Hypothalamus (tissue), 51 donors: ENCODE measurements at regions not wholly inside any gene's neighbourhood (a gene's known extent, or its start where the extent isn't known, plus 50 kb on each side); places are given as distances from the start of the nearest gene placed in this dataset.
A peak's percentile ranks its signal among the peaks of the same experiment; 100 is the strongest.

Experiments used
- DNase-seq, 51 donors: peaks; one replicate each; lab custom pipeline; 2025; lab: John Stamatoyannopoulos, UW

GRCh38 chrX:36913551-36913950 lies 94.6 kb upstream of the FAM47C start:
- no peak for DNase-seq

GRCh38 chrX:36916941-36917340 lies 91.2 kb upstream of the FAM47C start:
- no peak for DNase-seq

GRCh38 chrX:36927712-36928111 lies 80.5 kb upstream of the FAM47C start:
- DNase-seq, result no peak

- DNase-seq, result no peak
Measured at GRCh38 chrX:36930491-36930890, 77.7 kb upstream of the FAM47C start.

- DNase-seq, result no peak
Measured at GRCh38 chrX:36947214-36947613, 61.0 kb upstream of the FAM47C start.

- no peak for DNase-seq
Measured at GRCh38 chrX:36950495-36951253, 57.5 kb upstream of the FAM47C start.

- peak in 3 of 51 donors; percentile 1 to 14 (median 3) for DNase-seq
Measured at GRCh38 chrX:36957425-36958328, 50.5 kb upstream of the FAM47C start.
